ENCODE measurements at regions not wholly inside any gene's neighbourhood (a gene's known extent, or its start where the extent isn't known, plus 50 kb on each side); places are given as distances from the start of the nearest gene placed in this dataset.
"Not testable (repeated sequence)": the region's sequence is repeated elsewhere in the genome, so short reads cannot be mapped to it uniquely, and the experiment has no call there.

GRCh38 chr6:21282360-21282759 lies 311.2 kb upstream of the SOX4 start:
- DNase-seq, result not testable (repeated sequence)

GRCh38 chr6:21284166-21284565 lies 309.4 kb upstream of the SOX4 start:
- no peak for DNase-seq

- no peak for DNase-seq
These were observed 308.8 kb upstream of the SOX4 start for GRCh38 chr6:21284706-21285105.

- no peak for DNase-seq
These were observed 299.4 kb upstream of the SOX4 start for GRCh38 chr6:21294144-21294543.

- DNase-seq, result no peak
These were observed 297.9 kb upstream of the SOX4 start for GRCh38 chr6:21295506-21296240.

GRCh38 chr6:21297665-21298064 lies 295.9 kb upstream of the SOX4 start:
- DNase-seq, result no peak

- no peak for DNase-seq
These were observed 294.3 kb upstream of the SOX4 start for GRCh38 chr6:21299216-21299615.

GRCh38 chr6:21300439-21300838 lies 293.1 kb upstream of the SOX4 start:
- DNase-seq, result no peak

GRCh38 chr6:21305893-21306332 lies 287.6 kb upstream of the SOX4 start:
- no peak for DNase-seq

- no peak for DNase-seq
These were observed 287.0 kb upstream of the SOX4 start for GRCh38 chr6:21306546-21306945.

GRCh38 chr6:21309807-21310221 lies 283.7 kb upstream of the SOX4 start:
- DNase-seq, result no peak

- DNase-seq, result no peak
These were observed 282.9 kb upstream of the SOX4 start for GRCh38 chr6:21310568-21311140.

GRCh38 chr6:21312118-21312517 lies 281.4 kb upstream of the SOX4 start:
- DNase-seq, result no peak

GRCh38 chr6:21317642-21318041 lies 275.9 kb upstream of the SOX4 start:
- DNase-seq, result no peak

- DNase-seq, result no peak
These were observed 272.5 kb upstream of the SOX4 start for GRCh38 chr6:21321076-21321475.

GRCh38 chr6:21321531-21321930 lies 272.0 kb upstream of the SOX4 start:
- no peak for DNase-seq

GRCh38 chr6:21323577-21323976 lies 270.0 kb upstream of the SOX4 start:
- DNase-seq, result no peak

- DNase-seq, result no peak
These were observed 268.2 kb upstream of the SOX4 start for GRCh38 chr6:21325201-21325856.

- DNase-seq, result no peak
These were observed 266.0 kb upstream of the SOX4 start for GRCh38 chr6:21327326-21328112.

- DNase-seq, result no peak
These were observed 262.3 kb upstream of the SOX4 start for GRCh38 chr6:21331235-21331634.

- DNase-seq, result no peak
These were observed 261.5 kb upstream of the SOX4 start for GRCh38 chr6:21332077-21332476.

GRCh38 chr6:21332660-21333059 lies 260.9 kb upstream of the SOX4 start:
- no peak for DNase-seq

GRCh38 chr6:21333715-21334114 lies 259.8 kb upstream of the SOX4 start:
- DNase-seq, result no peak

All from CD4-positive, alpha-beta T cell treated with Interleukin-4 for 1 hour (primary cell).